NK-92 treated with Interleukin-12 subunit alpha and Interleukin-12 subunit beta, amount 100 ng/mL, for 24 hours (cell line): ENCODE measurements at regions not wholly inside any gene's neighbourhood (a gene's known extent, or its start where the extent isn't known, plus 50 kb on each side); places are given as distances from the start of the nearest gene placed in this dataset.
"Not testable (repeated sequence)": the region's sequence is repeated elsewhere in the genome, so short reads cannot be mapped to it uniquely, and the experiment has no call there.

Experiments used
- DNase-seq: peaks from one replicate; lab custom pipeline; 2025; lab: John Stamatoyannopoulos, UW

DNA sequence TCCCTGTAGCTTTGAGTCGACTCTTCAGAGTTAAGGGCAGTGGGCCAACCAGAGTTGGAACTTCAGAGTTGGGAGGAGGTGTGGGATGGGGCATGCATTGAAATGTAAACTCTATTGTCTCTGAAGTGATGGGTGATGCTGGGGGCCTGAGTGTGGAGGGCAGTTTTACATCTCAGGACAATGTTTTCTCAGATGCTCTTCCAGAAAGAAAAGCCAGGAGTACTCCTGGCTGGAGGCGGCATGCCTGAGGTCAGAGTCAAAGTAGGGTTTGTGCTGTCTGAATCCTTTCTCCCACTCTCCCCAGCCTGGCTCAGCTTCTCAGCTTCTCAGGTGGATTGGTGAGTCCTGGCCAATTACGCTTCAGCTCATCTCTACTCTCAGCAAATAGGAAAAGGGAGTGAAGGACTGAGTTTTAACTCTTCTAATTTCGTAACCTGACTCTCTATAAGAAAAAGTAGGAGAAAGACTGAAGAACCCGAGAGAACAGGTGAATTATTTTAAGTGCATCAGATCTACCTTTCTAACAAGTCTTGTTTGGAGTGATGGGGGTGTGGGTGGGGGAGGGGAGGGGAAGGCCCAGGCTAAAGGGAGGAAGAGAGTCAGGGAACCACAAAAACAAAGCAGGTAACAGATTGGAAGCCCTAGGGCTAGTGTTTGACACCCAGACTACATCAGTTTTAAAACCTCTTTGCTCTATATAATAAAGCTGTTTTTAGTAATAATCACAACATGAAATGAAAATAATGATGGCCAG, 107.5 kb upstream of the PELI1 start:
- DNase-seq, result no peak

DNA sequence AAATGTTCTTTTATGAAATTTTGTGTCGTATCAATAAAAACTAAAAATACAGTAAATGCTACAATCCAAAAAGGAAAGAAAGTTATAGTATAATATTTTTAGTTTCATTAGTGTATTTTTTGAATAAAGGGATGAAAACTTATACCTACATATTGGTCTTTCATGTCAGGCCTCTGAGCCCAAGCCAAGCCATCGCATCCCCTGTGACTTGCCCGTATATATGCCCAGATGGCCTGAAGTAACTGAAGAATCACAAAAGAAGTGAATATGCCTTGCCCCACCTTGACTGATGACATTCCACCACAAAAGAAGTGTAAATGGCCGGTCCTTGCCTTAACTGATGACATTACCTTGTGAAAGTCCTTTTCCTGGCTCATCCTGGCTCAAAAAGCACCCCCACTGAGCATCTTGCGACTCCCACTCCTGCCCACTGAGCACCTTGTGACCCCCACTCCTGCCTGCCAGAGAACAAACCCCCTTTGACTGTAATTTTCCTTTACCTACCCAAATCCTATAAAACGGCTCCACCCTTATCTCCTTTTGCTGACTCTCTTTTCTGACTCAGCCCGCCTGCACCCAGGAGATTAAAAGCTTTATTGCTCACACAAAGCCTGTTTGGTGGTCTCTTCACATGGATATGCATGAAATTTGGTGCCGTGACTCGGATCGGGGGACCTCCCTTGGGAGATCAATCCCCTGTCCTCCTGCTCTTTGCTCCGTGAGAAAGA, 108.2 kb upstream of the PELI1 start:
- DNase-seq, result not testable (repeated sequence)

DNA sequence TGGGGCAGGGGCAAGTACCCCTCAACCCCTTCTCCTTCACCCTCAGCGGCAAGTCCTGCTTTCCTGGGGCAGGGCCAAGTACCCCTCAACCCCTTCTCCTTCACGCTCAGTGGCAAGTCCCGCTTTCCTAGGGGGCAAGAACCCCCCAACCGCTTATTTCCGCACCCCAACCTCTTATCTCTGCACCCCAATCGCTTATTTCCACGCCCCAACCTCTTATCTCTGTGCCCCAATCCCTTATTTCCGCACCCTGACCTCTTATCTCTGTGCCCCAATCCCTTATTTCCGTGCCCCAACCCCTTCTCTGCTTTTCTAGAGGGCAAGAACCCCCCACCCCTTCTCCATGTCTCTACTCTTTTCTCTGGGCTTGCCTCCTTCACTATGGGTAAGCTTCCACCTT, 109.2 kb upstream of the PELI1 start:
- DNase-seq, result not testable (repeated sequence)

DNA sequence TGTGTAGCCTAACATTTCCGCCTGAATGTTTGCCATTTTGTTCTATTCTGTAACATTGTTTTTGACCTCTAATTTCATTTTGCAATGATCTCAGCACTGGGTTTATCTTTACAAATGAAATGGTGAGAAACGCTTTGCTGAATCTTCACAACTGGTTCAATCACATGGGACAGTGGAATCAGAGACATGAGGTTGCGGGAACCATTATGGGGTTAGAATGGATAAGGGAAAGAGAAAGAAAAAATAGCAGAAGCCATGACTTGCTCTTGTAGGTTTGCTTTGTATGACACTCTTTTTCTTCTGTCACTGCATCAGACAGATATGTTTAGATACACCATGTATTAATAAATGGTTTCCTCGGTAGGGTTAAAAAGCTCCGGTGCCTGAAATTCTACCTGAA, 114.3 kb upstream of the PELI1 start:
- DNase-seq, result no peak

DNA sequence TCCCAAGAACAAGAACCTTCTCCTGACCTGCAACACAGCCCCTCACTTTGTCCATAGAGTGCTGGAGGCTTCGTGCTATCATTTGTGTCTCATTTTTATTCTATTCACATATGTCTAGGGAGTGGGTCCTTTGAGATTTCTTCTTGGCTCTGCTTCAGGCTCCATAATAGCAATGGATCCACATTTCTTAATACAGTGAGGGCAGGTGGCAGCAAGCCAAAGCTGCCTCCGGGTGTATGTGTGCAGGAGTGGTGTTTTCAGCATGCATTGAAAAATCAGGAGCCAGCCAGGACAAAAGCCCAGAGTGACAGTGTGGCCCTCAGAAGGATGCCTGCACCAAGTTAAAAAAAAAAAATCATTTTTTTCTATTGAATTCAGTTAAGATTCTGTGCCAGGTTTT, 115.1 kb upstream of the PELI1 start:
- no peak for DNase-seq

DNA sequence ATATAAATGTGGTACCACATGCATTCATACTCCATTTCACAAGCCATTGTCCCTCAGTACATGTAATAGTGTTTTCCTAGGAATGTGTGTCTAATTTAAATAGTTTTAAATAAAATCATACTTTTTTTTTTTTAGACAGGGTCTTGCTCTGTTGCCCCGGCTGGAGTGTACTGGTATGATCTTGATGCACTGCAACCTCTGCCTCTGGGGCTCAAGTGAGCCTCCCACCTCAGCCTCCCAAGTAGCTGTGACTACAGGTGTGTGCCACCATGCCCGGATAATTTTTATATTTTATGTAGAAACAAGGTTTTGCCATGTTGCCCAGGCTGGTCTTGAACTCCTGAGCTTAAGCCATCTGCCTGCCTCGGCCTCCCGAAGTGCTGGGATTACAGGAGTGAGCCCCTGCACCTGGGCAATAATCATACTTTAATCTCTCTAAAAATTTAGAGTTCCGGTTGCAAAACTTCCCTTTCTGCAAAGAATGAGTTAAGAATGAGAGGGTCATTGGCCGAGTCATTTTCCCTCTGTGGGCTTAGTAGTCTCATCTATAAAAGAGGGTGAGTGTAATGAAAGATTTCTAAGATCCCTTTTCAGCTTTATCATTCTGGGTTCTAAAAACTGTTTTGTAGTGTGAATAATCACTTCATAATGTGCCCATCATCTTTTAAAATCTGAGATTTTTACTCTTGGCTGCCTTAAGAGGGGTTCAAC, 116.0 kb upstream of the PELI1 start:
- no peak for DNase-seq

DNA sequence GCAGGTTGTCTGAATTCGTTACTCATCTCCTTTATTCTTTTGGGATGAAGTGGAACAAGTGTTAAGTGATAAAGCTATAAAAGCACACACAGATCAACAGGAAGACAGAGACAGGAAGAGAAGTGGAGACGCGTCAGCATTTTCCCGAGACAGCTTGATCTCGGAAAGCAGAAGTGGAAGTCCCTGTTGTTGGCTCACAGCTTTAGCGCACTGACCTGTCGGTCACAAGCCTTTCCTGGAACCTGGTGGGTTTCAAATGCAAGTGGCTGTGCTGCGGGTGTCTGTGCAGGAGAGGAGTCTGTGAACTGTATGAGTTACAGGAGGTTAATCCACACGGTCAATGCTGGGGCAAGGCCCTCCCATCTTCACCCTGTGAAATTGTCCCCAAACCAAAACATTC, 116.6 kb upstream of the PELI1 start:
- DNase-seq, result no peak

DNA sequence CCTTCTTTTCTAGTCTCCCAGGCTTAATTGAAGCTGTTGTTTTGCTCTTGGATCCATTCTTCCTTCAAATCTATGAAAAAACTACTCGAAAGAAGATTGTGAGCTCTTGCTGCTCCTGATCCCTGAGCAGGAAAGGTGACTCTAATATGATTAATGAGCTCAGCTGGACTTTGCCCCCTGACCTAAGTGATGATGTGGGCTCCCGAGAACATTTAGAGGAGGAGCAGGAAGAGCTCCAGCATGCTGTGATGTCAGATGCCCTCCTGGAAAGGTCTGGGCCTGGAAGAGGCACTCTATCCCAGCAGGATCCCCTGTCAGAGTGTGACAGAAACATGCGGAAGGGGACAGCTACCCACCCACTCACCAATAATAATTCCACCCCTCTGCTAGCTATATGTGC, 117.9 kb upstream of the PELI1 start:
- no peak for DNase-seq

DNA sequence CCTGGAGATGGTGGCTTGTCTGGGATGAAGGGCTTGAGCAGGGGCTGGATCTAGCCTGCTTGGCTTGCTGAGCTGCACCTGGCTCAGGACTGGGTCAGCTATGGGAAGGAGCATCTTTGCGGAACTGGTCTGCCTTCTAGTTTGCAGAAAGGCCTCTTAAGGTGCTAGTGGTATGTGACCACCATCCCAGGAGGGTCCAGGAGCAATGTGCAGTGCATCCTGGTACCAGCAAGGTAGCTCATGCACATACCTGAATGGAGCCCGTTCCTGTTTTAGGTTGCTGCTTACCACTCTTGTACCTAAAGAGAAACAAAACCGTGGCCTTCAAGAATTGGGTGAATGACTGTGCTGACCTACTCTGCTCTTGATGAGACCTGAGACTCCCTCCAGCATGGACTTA, 118.6 kb upstream of the PELI1 start:
- no peak for DNase-seq

DNA sequence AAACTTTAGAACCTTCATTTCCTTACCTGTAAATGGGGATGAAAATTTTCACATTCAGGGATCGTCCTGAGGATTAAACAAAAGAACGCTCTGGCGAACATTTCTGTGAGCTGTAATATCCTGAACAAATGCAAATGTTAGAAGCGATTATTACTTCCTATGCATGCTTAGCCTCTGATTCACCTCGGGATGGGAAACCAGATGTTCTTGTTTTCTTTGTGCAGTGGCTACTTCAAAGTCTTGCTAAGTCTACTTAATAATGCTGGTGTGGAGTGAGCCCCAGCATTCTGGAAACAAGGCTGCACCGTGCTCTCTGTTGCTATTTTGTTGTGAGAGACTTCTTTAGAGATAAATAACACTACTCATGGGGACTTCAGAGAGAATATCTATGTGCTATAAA, 119.1 kb upstream of the PELI1 start:
- DNase-seq, result no peak

DNA sequence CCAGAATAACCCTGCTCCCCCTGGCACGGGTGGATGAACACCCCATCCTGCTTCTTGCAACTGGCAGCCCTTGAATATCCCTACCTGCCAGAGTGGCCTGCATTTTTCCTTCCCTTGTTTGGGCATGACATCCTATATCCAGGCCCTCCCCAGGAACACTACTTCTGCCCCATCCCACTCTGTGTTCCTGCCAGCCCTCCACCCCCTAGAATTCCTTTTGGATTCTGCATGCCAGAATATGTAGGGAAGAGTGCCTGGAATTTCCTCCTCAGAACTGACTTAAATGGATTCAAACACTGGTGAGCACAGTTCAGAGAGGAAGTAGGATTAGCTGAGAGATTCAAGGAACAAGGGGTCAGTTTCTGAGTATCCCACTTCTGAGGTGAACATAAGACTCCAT, 123.5 kb upstream of the PELI1 start:
- DNase-seq, result no peak

DNA sequence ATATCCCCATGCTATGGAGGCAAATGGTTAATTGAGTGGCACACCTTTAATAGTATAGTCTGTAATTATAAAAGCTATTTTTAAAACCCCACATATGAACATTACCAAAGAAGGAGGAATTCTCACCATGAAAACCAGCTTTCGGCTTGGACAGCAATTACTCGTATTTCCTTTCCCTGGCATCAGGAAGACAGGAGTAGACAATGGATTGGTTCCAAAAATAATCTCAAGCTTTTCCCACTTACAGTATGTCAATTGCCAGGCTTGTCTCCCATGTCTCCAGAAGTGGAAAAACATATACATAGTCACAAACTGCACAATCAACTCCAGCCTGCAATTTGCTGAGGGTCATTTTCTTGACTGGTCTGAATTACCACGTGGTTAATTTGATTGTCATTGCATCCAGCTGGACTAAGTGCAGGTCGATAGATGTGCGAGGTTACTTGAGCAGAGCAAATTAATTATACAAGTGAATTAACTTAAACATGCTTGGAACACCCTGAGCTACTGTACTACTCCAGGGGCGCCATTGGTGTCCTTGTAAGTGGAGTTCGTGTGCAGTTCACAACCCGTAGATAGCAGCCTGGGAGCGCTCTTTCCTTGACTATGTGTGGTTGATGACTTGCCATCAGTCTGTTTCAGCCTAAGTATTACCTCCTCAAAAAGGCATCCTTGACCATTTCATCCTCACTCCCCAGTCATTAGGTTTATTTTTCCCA, 124.3 kb upstream of the PELI1 start:
- no peak for DNase-seq

DNA sequence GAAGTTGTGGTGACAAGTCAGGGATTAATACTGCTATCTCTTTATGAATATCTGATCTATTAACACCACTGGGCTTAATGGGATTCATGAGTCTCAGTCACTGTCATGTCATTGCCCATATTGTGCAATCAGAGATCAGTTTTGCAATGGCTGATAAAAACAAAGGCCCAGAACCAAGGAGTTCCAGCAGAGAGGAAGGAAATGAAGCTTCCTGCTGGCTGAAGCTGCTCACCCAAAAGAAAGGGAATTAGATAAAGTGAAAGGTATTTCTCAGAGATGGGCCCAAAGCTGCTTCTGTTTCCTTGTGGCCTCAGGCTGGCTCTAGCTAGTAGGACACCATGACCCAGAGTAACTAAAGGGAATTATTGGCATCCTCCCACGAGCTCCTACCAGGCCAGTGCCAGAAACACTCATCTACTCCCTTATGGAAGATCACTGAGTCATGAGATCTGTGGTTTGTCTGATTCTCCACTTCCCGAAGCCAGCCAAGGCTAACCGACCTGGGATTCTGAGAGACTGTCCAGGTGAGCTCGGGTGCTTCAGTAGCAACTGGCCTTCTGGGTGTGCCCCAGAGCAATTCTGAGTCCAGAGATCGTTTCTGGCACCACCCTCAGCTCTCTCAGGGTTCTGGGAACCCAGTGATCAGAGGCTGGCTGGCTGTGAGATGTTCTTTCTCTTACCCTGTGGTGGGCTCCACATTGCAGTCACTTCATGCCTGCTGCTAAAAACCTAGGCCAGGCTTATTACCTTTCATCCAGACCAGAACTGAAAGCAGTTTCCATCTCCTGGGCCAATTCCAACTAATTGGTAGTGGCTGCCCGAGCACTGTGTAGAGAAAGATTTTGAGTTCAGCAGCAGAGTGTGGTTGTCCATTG, 129.5 kb upstream of the PELI1 start:
- DNase-seq, result no peak

DNA sequence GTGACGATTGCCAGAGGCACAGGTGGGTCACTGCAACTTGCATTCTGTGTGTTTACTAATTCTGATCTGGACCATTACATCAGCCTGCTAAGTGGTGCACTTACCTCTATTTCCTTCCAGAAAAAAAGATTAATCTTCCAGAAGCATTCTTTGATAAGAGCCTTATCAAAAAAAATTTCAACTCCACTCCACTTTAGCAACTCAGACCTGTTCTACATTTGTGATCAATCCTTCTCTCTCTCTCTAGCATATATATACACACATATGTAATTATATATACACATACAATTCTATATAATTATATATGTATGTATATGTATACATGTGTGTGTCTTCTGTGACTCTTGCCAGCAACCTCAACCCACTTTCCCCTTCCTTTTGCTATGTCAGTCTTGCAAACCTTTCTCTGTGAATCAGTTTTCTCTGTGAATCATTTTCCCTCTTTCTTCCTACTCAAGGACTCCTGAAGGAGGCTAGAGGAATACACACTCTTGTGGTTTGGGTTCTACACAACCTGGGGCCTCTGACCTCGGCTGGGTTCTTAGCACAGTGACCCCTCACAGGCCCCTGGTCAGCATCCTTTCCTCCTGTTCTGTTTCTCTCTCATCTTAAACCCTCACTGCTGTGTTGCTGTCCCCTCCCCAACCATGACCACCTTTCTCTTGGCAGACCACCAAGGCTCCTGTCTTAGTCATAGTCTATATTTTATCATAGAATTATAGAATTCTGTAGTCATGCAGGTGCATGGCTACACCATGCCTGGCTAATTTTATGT, 130.4 kb upstream of the PELI1 start:
- no peak for DNase-seq

DNA sequence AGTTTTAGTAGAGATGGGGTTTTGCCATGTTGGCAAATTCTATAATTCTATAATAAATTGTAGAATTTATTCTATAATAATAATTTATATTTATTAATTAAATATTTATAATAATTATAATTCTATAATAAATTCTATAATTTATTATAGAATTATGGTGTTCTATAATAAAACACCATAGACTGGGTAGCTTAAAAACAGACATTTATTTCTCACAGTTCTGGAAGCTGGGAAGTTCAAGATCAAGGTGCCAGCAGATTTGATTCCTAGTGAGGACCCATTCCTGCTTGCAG, 130.9 kb upstream of the PELI1 start:
- no peak for DNase-seq

DNA sequence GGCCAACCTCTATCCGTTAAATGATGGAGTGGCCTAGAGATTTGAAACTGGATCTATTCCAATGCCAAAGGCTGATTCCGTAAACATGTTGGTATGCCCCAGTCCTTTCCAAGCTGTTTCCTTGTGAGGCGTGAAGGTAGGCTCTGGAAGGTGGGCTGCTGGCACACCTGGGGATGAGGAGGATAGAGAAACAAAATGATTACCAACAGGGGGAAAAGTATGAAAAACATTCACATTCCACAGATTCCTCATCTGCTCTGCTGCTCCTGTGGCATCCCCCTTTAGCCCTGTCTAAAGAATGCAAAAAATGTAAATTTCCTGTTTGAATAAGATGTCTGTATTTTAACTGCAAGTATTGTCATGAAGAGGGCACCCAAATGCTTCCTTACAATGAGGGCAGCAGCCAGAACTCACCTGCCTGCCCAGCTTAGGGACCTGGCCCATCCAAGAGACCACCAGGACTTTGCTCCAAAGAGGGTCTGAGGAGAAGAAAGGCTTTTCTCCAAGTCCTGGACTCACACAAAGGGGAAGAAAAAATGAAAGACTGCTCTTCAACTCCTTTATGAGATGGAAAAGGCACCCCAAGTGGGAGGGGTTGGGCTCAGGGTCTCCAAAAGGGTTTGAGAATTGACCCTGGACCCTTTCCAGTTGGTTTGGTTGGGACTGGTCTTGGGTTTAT, 132.3 kb upstream of the PELI1 start:
- DNase-seq, result no peak

DNA sequence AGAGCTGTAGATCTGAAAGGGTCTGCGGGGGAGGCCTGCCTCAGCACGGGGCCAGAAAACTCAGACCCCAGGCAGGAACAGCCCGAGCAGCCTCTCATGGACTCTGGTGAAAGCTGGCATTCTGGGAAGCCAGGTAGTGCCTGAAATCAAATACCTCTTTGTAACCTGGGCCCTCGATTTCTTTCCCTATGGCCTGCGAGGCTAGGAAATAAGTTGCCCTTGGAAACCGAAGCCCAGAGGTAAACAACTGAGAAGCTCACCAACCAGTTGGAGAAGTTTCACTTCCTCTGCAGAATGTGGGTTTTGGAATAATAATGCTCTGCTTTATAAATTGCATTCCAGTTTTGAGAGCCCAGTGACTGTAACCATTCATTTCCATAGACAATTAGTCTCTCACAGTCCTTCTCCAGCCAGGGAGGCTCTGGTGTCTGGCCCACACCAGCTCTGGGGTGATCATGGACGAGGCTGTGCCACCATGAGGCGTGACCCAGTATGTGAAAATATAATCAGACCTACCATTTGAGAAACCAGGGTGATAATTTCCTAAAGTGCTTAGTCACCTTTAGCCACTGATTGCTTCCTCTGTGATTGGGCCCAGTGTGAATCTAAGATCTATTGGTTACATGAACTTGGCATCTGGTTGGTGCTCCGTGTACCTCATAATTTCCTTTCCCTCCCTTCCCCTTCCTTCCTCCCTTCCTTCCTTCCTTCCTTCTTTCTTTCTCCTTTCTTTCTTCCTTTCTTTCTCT, 133.1 kb upstream of the PELI1 start:
- DNase-seq, result peak; percentile 6

DNA sequence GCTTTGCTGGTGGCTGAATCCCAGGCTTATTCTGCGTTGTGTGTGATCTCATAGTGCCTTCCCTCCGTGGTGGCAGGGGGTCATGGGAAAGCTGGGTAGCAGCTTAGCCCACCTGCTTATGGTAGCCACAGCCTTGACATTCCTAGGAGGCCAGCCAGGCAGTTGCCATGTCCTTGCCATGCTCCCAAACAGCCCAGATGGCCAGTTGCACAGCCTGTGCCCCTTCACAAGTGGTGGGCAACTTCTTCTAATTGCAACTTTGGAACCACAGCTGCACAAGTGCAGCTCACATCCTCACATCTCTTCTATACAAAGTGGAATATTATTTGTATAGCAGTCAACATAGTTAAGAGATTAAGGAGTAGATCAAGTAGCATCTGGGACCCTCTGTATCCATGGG, 136.6 kb upstream of the PELI1 start:
- DNase-seq, result not testable (repeated sequence)

DNA sequence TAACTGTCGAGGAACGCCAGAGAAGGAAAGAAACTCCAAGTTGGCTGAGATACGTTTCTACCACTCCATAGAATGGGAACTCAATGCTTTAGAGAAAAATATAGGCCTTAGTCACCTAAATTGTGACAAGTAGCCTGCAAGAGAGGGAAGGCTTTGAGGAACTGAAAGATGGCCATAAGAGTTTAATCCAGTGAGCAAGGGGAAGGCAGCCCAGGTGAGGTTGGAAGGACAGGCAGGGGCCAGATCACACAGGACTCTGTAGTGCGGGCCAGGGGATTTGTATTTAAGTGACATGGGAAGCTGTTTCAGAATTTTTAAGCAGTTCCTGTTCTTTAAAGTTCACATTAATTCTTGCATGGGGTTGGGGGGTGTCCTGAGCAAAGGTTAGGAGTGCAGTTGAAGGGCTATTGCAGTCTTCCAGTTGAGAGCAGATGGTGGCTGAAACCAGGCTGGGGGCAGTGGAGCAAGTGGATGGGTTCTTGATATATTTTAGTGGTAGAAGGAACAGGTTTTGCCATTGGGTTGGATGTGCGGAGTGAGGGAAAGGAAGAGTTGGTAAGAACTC, 138.9 kb upstream of the PELI1 start:
- DNase-seq, result no peak
